ENCODE measurements at regions not wholly inside any gene's neighbourhood (a gene's known extent, or its start where the extent isn't known, plus 50 kb on each side); places are given as distances from the start of the nearest gene placed in this dataset.

GRCh38 chr6:15825332-15825930 lies 162.6 kb upstream of the DTNBP1 start:
- TF ChIP-seq POLR2AphosphoS5 (IDR thresholded peaks at IDR 0.05; ENCODE audit: low read depth) (no peak), CTCF (IDR thresholded peaks at IDR 0.05; ENCODE audit: insufficient read depth, low read length) (no peak), REST (IDR thresholded peaks at IDR 0.05; ENCODE audit: insufficient replicate concordance, low read depth) (no peak)

Measured in HL-60 (cell line).